GM23338 (cell line): ENCODE measurements at regions not wholly inside any gene's neighbourhood (a gene's known extent, or its start where the extent isn't known, plus 50 kb on each side); places are given as distances from the start of the nearest gene placed in this dataset.

ENCODE experiments used
- ATAC-seq: fragments of 200-7000 bp; cut with Tn5 transposase; 3 replicates; pipeline ENCODE4 v1.9.1; 2020
- DNase-seq: peaks from one replicate; pipeline ENCODE4 v3.0.0-alpha.2; 2015; ENCODE audit warnings: low spot score
- H2AFZ ChIP-seq: fragments of 200-600 bp; sonication (generic); 2 replicates; pipeline ENCODE4 v1.8.0; 2016; ENCODE audit warnings: antibody characterized with exemption, mild to moderate bottlenecking, moderate library complexity
- H3F3A ChIP-seq: fragments of 200-600 bp; sonication (generic); replicated peaks from 2 replicates; pipeline ENCODE4 v1.8.0; 2017; ENCODE audit warnings: antibody characterized with exemption, mixed run types, low read depth
- H3K27ac ChIP-seq: fragments of 200-600 bp; sonication (generic); 2 replicates; pipeline ENCODE4 v1.6.1; 2016; ENCODE audit warnings: low read depth
- H3K27me3 ChIP-seq: fragments of 200-600 bp; sonication (generic); 2 replicates; pipeline ENCODE4 v1.8.0; 2016; ENCODE audit warnings: mild to moderate bottlenecking, mixed run types, moderate library complexity; ENCODE audit not compliant: insufficient read depth
- H3K36me3 ChIP-seq: fragments of 200-600 bp; sonication (generic); 2 replicates; pipeline ENCODE4 v1.8.0; 2016; ENCODE audit warnings: mild to moderate bottlenecking; ENCODE audit not compliant: insufficient read depth
- H3K4me1 ChIP-seq: fragments of 200-600 bp; sonication (generic); 2 replicates; pipeline ENCODE4 v1.8.0; 2016; ENCODE audit warnings: mild to moderate bottlenecking, moderate library complexity; ENCODE audit not compliant: insufficient read depth
- H3K4me2 ChIP-seq: fragments of 200-600 bp; sonication (generic); 2 replicates; pipeline ENCODE4 v1.7.1; 2017; ENCODE audit warnings: mixed run types
- H3K4me3 ChIP-seq: fragments of 200-600 bp; sonication (generic); 2 replicates; pipeline ENCODE4 v1.6.1; 2016; ENCODE audit warnings: mixed run types
- H3K79me2 ChIP-seq: fragments of 200-600 bp; sonication (generic); replicated peaks from 2 replicates; pipeline ENCODE4 v1.8.0; 2017; ENCODE audit warnings: mild to moderate bottlenecking; ENCODE audit not compliant: insufficient read depth
- H3K9me2 ChIP-seq: fragments of 200-600 bp; sonication (generic); 2 replicates; pipeline ENCODE4 v1.8.0; 2017; ENCODE audit not compliant: insufficient read depth
- H4K20me1 ChIP-seq: fragments of 200-600 bp; sonication (generic); replicated peaks from 2 replicates; pipeline ENCODE4 v1.8.0; 2017; ENCODE audit warnings: mild to moderate bottlenecking; ENCODE audit not compliant: insufficient read depth
- H3K27ac Mint-ChIP-seq: 2 replicates; pipeline ENCODE4 v1.8.0; 2020; ENCODE audit warnings: inconsistent platforms, mild to moderate bottlenecking, moderate library complexity, mixed read lengths
- H3K27me3 Mint-ChIP-seq: 3 replicates; pipeline ENCODE4 v1.8.0; 2022; ENCODE audit warnings: low read depth, mild to moderate bottlenecking, moderate library complexity, mixed read lengths, inconsistent platforms; ENCODE audit not compliant: insufficient read depth, poor library complexity
- H3K36me3 Mint-ChIP-seq: 3 replicates; pipeline ENCODE4 v1.8.0; 2021; ENCODE audit warnings: low read depth, mild to moderate bottlenecking, inconsistent platforms, moderate library complexity, mixed read lengths
- H3K4me1 Mint-ChIP-seq: 3 replicates; pipeline ENCODE4 v1.8.0; 2020; ENCODE audit warnings: mild to moderate bottlenecking, inconsistent platforms, mixed read lengths
- H3K4me3 Mint-ChIP-seq: 3 replicates; pipeline ENCODE4 v1.8.0; 2021; ENCODE audit warnings: moderate library complexity, mild to moderate bottlenecking, inconsistent platforms, mixed read lengths
- H3K9me3 Mint-ChIP-seq: 3 replicates; pipeline ENCODE4 v1.8.0; 2020; ENCODE audit warnings: moderate library complexity, mild to moderate bottlenecking, inconsistent platforms, mixed read lengths
- EZH2 ChIP-seq: fragments of 200-600 bp; sonication (generic); IDR thresholded peaks from one replicate; pipeline ENCODE4 v1.8.0; 2017; ENCODE audit warnings: antibody characterized with exemption, mild to moderate bottlenecking, low read depth; ENCODE audit not compliant: unreplicated experiment
- EZH2phosphoT487 ChIP-seq: fragments of 200-600 bp; sonication (generic); IDR thresholded peaks from one replicate; pipeline ENCODE4 v1.8.1; 2018; ENCODE audit warnings: antibody characterized with exemption; ENCODE audit not compliant: unreplicated experiment
- JUNB ChIP-seq: IDR thresholded peaks from one replicate; pipeline ENCODE4 v1.6.1; 2016; ENCODE audit warnings: antibody characterized with exemption; ENCODE audit not compliant: unreplicated experiment
- NANOG ChIP-seq: IDR thresholded peaks from 2 replicates; pipeline ENCODE4 v1.6.1; 2016; ENCODE audit warnings: antibody characterized with exemption, borderline replicate concordance
- POLR2AphosphoS5 ChIP-seq: IDR thresholded peaks from 2 replicates; pipeline ENCODE4 v1.6.1; 2016; ENCODE audit warnings: antibody characterized with exemption, low read depth
- STAT1 ChIP-seq: IDR thresholded peaks from one replicate; pipeline ENCODE4 v1.6.1; 2016; ENCODE audit warnings: antibody characterized with exemption; ENCODE audit not compliant: unreplicated experiment
- ZNF331 ChIP-seq: fragments of 250-450 bp; sonication (Bioruptor Pico); IDR thresholded peaks from 2 replicates; pipeline ENCODE4 v1.5.0; 2020; ENCODE audit warnings: low read depth, mild to moderate bottlenecking, moderate library complexity
- TF ChIP-seq, protein P1 (sequence below): IDR thresholded peaks from one replicate; pipeline ENCODE4 v1.6.1; 2018; ENCODE audit warnings: antibody characterized with exemption; ENCODE audit not compliant: unreplicated experiment
- TF ChIP-seq, protein P2 (sequence below): IDR thresholded peaks from 2 replicates; pipeline ENCODE4 v1.6.1; 2016; ENCODE audit warnings: antibody characterized with exemption
- TF ChIP-seq, protein P3 (sequence below), 2 experiments: fragments of 200-600 bp in 1 of 2; sonication (generic) in 1 of 2; conservative IDR thresholded peaks; 2 replicates each; pipeline versions ENCODE4 v1.5.1 to v1.6.1; 2016 to 2017; ENCODE audit warnings: antibody characterized with exemption in 2 of 2, low read depth in 2 of 2, mild to moderate bottlenecking in 2 of 2, moderate library complexity in 1 of 2

DNA sequence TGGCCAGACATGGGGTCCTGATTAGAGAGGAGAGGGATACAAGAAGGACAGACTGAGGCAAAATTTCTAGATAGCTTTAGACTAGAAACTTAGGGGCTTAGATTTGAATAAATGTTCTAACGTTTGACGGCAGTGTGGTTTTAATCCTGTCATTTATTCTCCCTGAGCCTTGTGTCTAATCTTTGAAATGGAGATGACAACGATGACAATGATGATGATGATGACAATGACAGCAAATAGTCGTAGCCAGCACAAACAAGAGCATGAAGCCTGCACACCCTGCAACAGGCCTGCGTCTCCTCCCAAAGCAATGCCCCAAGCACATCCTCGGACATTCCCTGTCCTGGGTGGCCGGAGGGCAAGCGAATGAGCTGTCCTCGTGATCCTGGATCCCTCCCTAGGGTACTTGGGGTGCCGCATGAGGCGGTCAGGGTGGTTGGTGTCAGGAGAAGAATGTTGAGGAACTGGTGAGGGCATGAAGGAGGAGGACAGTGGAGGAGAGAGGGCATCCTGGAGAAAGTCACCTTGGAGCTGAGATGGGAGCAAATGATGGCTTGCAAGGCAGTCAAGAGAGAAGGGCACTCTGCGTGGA, 502.1 kb upstream of the B3GAT1 start:
- no peak for ATAC-seq
- H2AFZ ChIP-seq = no peak overlapping the region

DNA sequence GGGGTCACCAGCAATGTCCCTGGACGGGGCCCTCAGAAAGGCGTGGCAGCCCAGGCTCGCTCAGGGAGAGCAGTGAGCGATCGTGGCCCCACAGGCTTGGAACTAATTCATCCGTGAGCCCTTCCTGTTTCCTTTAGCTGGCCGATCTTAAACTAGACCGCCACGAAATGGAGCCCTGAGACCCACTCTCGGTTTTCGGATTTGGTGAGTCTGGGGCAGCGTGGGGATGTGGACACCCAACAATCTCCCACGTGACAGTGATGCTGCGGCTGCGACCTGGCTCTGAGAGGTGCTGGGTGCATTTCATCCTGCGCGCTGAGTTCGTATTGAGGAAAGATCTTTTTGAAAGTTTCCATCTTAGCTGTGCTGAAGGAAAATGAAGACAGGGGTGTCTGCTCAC, 501.3 kb upstream of the B3GAT1 start:
- Histone ChIP-seq H3K4me1 (no peaks in the 10 kb centered on the region), H3K9me2 (peaks cover 13% of the 10 kb centered on the region), H3K4me3 (no peak overlapping the region), H3F3A (no peaks in the 10 kb centered on the region), H3K4me2 (no peak overlapping the region), H3K36me3 (no peaks in the 10 kb centered on the region), H4K20me1 (no peaks in the 10 kb centered on the region), H3K79me2 (no peaks in the 10 kb centered on the region), H2AFZ (peak overlapping the region; percentile 69; the same call in 1 of the 2 replicates), H3K27ac (no peak overlapping the region), H3K27me3 (no peaks in the 10 kb centered on the region)
- H3K4me3 Mint-ChIP-seq = no peak overlapping the region
- no peaks in the 10 kb centered on the region; the same call in 2 of the 3 replicates for H3K4me1 Mint-ChIP-seq
- DNase-seq (no peak), ATAC-seq (no peak)
- no peaks in the 10 kb centered on the region for H3K27me3 Mint-ChIP-seq
- H3K36me3 Mint-ChIP-seq = no peaks in the 10 kb centered on the region
- H3K9me3 Mint-ChIP-seq = no peaks in the 10 kb centered on the region
- H3K27ac Mint-ChIP-seq = no peak overlapping the region
- TF ChIP-seq ZNF331 (CRISPR knock-in tag) = no peak
- TF ChIP-seq EZH2phosphoT487 = no peak
- no peak for TF ChIP-seq JUNB
- TF ChIP-seq, protein P1, sequence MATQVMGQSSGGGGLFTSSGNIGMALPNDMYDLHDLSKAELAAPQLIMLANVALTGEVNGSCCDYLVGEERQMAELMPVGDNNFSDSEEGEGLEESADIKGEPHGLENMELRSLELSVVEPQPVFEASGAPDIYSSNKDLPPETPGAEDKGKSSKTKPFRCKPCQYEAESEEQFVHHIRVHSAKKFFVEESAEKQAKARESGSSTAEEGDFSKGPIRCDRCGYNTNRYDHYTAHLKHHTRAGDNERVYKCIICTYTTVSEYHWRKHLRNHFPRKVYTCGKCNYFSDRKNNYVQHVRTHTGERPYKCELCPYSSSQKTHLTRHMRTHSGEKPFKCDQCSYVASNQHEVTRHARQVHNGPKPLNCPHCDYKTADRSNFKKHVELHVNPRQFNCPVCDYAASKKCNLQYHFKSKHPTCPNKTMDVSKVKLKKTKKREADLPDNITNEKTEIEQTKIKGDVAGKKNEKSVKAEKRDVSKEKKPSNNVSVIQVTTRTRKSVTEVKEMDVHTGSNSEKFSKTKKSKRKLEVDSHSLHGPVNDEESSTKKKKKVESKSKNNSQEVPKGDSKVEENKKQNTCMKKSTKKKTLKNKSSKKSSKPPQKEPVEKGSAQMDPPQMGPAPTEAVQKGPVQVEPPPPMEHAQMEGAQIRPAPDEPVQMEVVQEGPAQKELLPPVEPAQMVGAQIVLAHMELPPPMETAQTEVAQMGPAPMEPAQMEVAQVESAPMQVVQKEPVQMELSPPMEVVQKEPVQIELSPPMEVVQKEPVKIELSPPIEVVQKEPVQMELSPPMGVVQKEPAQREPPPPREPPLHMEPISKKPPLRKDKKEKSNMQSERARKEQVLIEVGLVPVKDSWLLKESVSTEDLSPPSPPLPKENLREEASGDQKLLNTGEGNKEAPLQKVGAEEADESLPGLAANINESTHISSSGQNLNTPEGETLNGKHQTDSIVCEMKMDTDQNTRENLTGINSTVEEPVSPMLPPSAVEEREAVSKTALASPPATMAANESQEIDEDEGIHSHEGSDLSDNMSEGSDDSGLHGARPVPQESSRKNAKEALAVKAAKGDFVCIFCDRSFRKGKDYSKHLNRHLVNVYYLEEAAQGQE = no peak
- TF ChIP-seq EZH2 = no peak
- TF ChIP-seq, protein P2, sequence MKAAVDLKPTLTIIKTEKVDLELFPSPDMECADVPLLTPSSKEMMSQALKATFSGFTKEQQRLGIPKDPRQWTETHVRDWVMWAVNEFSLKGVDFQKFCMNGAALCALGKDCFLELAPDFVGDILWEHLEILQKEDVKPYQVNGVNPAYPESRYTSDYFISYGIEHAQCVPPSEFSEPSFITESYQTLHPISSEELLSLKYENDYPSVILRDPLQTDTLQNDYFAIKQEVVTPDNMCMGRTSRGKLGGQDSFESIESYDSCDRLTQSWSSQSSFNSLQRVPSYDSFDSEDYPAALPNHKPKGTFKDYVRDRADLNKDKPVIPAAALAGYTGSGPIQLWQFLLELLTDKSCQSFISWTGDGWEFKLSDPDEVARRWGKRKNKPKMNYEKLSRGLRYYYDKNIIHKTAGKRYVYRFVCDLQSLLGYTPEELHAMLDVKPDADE = no peak

More for the DNA sequence above, 502.1 kb upstream of the B3GAT1 start:
- no peaks in the 10 kb centered on the region for H3K4me1 ChIP-seq
- H3K27me3 Mint-ChIP-seq = no peaks in the 10 kb centered on the region
- no peak overlapping the region for H3K4me2 ChIP-seq
- no peaks in the 10 kb centered on the region; the same call in 2 of the 3 replicates for H3K4me1 Mint-ChIP-seq
- H3K79me2 ChIP-seq = no peaks in the 10 kb centered on the region
- H3K9me2 ChIP-seq = peaks cover 12% of the 10 kb centered on the region
- H3K27ac ChIP-seq = no peak overlapping the region
- H3K36me3 ChIP-seq = no peaks in the 10 kb centered on the region
- H3F3A ChIP-seq = no peaks in the 10 kb centered on the region
- no peaks in the 10 kb centered on the region for H3K36me3 Mint-ChIP-seq
- H3K27ac Mint-ChIP-seq = no peak overlapping the region
- H3K4me3 Mint-ChIP-seq = no peak overlapping the region
- H3K27me3 ChIP-seq = no peaks in the 10 kb centered on the region
- no peak overlapping the region for H3K4me3 ChIP-seq
- no peaks in the 10 kb centered on the region for H4K20me1 ChIP-seq
- H3K9me3 Mint-ChIP-seq = no peaks in the 10 kb centered on the region
- TF ChIP-seq JUNB (no peak), POLR2AphosphoS5 (no peak), EZH2 (no peak), STAT1 (no peak), EZH2phosphoT487 (no peak), NANOG (no peak)
- TF ChIP-seq, protein P1 = no peak
- TF ChIP-seq, protein P3, sequence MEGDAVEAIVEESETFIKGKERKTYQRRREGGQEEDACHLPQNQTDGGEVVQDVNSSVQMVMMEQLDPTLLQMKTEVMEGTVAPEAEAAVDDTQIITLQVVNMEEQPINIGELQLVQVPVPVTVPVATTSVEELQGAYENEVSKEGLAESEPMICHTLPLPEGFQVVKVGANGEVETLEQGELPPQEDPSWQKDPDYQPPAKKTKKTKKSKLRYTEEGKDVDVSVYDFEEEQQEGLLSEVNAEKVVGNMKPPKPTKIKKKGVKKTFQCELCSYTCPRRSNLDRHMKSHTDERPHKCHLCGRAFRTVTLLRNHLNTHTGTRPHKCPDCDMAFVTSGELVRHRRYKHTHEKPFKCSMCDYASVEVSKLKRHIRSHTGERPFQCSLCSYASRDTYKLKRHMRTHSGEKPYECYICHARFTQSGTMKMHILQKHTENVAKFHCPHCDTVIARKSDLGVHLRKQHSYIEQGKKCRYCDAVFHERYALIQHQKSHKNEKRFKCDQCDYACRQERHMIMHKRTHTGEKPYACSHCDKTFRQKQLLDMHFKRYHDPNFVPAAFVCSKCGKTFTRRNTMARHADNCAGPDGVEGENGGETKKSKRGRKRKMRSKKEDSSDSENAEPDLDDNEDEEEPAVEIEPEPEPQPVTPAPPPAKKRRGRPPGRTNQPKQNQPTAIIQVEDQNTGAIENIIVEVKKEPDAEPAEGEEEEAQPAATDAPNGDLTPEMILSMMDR (conservative IDR thresholded peaks at IDR 0.05; ENCODE audit: low read depth in 2 of 2) = no peak
- no peak for DNase-seq
